HG02571 (cell line): ENCODE measurements at regions not wholly inside any gene's neighbourhood (a gene's known extent, or its start where the extent isn't known, plus 50 kb on each side); places are given as distances from the start of the nearest gene placed in this dataset.
"Not testable (repeated sequence)": the region's sequence is repeated elsewhere in the genome, so short reads cannot be mapped to it uniquely, and the experiment has no call there.

Experiments
- ATAC-seq: cut with Tn5 transposase; IDR thresholded peaks from one replicate; pipeline ENCODE4 v1.9.1; 2021; ENCODE audit warnings: mild to moderate bottlenecking, moderate library complexity; ENCODE audit not compliant: unreplicated experiment

DNA sequence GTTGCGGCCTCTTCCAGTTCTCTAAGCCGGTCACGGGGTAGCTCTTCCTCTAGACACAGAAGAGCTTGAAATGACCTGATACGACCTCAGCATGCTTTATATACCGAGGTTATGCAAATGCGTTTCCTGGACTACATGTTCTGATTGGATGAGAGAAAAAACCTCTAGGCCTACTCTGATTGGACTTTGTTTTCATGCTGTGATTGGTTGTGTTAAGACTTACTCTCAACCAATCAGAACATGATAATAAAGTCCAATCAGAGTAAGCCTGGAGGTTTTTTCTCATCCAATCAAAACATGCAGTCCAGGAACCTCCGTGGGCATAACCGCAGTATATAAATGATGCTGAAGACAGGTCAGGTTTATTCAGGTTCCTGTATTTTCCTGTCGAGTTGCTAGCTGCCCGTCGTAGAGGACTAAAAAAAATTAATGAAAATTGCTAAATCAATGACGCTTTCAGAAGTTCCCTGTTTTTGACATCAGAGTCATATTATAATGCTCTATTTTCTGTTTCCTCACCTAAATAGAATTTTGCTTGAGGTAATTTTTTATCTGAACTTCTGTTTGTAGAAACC, 177.4 kb downstream of the POTEB3 start:
- ATAC-seq: no peak

DNA sequence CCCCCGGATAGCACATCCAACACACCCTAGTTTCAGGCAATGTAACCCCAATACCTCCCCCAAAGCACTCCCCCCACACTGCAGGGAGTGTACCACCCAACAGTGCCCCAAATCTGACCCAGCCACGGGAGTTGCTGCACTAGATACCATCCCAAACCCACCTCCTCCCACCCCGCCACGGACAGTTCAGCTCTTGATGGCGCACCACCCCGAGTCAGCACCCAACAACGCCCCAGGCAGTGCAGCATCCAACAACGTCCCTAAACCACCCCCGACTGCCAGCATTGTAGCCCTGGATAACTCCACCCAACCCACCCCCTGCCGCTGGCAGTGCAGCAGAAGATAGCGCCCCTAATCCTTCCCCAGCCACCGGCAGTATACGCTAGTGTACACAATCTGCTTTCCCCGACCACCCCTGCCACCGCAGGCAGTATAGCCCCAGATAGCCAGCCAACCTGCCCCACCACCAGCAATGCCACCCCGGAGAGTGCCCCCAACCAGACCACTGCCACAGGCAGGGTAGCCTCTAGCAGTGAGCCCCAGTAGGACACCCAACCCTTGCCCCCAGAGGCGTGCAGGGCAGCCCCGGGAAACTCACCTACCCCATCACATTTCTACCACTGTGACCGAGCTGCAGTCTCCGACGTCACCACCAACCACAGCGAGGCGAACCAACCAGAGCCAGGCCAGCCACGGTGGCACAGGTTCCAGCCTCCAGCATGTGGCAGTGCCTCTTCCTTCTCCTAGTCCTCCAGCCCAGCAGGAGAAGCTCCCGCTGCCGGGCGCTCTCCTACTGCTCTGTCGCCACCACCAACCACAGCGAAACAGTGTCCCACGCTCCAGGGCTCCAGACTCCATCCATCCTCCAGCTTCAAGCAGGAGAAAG, 178.1 kb downstream of the POTEB3 start:
- ATAC-seq: no peak

DNA sequence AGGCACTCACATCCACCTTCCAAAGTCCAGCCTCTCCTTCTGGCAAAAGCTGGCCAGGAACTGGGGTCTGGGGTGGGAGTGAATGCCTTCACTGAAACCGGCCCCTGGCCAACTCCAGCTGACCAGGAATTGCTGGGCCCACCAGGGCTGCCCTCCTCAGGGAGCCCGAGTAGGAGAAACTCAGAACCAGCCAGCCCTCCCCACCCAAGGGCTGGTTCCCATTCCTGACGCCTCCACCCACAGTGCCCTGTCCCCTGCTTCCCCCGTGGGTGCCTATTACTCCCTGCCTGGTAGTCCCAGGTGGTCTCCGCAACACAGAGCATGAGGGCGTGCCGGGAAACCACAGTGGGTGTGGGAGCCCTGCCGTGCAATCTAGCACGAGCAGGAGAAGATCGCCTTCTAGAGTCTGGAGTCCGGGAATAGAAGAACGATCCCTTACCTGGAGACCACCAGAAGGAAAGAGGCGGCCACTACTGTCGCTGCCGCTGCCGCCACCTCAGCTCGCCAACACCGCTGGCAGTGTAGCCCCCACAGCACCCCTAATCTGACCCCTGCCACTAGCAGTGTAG, 178.8 kb downstream of the POTEB3 start:
- ATAC-seq: no peak

DNA sequence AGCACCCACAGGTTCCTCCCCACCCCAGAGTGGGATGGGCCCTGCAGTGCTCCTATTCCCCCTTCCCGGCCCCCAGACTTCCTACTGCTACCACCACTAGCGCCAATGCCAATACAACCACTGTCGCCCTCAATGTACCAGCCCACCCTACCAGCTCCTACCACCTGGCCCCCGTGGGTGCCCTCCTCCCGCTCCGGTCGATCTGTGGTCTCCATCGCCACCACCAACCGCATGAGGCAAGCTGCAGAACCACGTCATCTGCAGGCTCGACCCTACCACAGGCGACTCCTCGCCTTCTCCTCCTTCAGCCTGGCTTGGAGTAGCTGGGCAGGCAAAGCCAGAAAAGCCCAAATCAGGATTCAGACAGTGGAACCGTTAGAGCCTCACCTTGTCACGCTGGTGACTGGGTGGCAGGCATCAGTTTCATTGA, 179.3 kb downstream of the POTEB3 start:
- ATAC-seq: no peak

DNA sequence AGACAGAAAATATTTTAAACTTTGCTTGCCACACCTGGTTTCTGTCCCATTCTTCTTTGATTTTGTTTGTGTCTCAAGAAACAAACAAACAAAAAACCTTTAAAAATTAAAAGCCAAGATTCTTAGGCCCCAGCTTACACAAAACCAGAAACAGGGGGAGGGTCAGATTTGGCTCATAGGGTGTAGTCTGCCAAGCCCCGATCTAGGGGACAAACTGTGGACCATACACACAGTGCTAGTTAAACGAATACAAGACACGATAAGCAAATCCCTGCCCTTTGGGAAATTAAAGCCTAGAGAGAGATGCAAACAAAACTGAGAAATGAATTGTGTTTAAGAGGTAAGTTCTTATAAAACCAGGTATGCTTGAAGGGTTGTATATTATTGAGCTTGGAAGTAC, 181.7 kb downstream of the POTEB3 start:
- ATAC-seq: not testable (repeated sequence)

DNA sequence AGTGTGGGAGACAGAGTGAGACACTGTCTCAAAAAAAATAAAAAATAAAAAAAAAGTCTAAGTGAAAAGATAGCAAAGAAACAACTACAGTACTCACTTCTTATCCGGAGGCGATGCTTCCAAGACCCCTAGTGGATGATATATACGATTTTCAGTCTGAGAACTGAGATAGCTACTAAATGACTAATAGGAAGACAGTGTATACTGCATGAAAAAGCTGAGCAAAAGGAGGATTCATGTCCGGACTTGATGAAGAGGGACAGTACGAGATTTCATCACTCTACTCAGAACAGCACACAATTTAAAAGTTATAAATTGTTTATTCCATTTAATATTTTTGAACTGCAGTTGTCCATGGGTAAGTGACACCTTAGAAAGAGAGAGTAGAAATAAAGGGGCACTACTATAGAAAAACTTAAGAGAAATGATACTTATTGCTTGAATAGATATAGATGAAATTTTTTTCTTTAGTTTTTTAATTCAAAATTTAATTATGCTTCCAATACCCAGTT, 190.7 kb downstream of the POTEB3 start:
- not testable (repeated sequence) for ATAC-seq
